Neural cell (in vitro differentiated cells): ENCODE measurements at regions not wholly inside any gene's neighbourhood (a gene's known extent, or its start where the extent isn't known, plus 50 kb on each side); places are given as distances from the start of the nearest gene placed in this dataset.

Experiments
- H2AFZ ChIP-seq: fragments of 200-600, 300-800 bp; sonication (generic), shearing (Covaris generic); 2 replicates; pipeline ENCODE4 v1.6.0; 2014; ENCODE audit warnings: low read depth, mild to moderate bottlenecking, antibody characterized with exemption, low read length, moderate library complexity
- H3F3A ChIP-seq: fragments of 200-600 bp; shearing (Covaris generic); 2 replicates; pipeline ENCODE4 v1.6.1; 2016; ENCODE audit warnings: mild to moderate bottlenecking, moderate library complexity, mixed read lengths, antibody characterized with exemption, low read length; ENCODE audit not compliant: insufficient read depth, poor library complexity, severe bottlenecking
- H3K27ac ChIP-seq: fragments of 200-600, 300-800 bp; sonication (generic), shearing (Covaris generic); 2 replicates; pipeline ENCODE4 v1.5.1; 2014; ENCODE audit warnings: mild to moderate bottlenecking, low read length, moderate library complexity
- H3K27me3 ChIP-seq: fragments of 300-800, 200-600 bp; sonication (generic), shearing (Covaris generic); 2 replicates; pipeline ENCODE4 v1.6.0; 2014; ENCODE audit warnings: mild to moderate bottlenecking, low read depth, low read length, moderate library complexity; ENCODE audit not compliant: insufficient read depth
- H3K36me3 ChIP-seq: fragments of 300-800, 200-600 bp; sonication (generic), shearing (Covaris generic); 2 replicates; pipeline ENCODE4 v1.5.1; 2014; ENCODE audit warnings: mild to moderate bottlenecking, antibody characterized with exemption, low read length, moderate library complexity; ENCODE audit not compliant: insufficient read depth
- H3K4me2 ChIP-seq: fragments of 300-800, 200-600 bp; sonication (generic), shearing (Covaris generic); 2 replicates; pipeline ENCODE4 v1.6.0; 2014; ENCODE audit warnings: mild to moderate bottlenecking, low read length
- H3K4me3 ChIP-seq: fragments of 300-800, 200-600 bp; sonication (generic), shearing (Covaris generic); 2 replicates; pipeline ENCODE4 v1.5.1; 2014; ENCODE audit warnings: mild to moderate bottlenecking, low read length, moderate library complexity
- H3K79me2 ChIP-seq: fragments of 200-600 bp; shearing (Covaris generic); replicated peaks from 2 replicates; pipeline ENCODE4 v1.6.0; 2014; ENCODE audit warnings: mild to moderate bottlenecking, low read length, moderate library complexity; ENCODE audit not compliant: insufficient read depth
- H3K9ac ChIP-seq: fragments of 300-800, 200-600 bp; sonication (generic), shearing (Covaris generic); 2 replicates; pipeline ENCODE4 v1.6.1; 2016; ENCODE audit warnings: mild to moderate bottlenecking, low read length, mixed read lengths
- H3K9me2 ChIP-seq: fragments of 200-600 bp; shearing (Covaris generic); 2 replicates; pipeline ENCODE4 v1.6.1; 2016; ENCODE audit warnings: mild to moderate bottlenecking, low read length, mixed read lengths; ENCODE audit not compliant: insufficient read depth
- H3K9me3 ChIP-seq: fragments of 200-600, 300-800 bp; sonication (generic), shearing (Covaris generic); 2 replicates; pipeline ENCODE4 v1.6.1; 2016; ENCODE audit warnings: mild to moderate bottlenecking, mixed run types, low read length, moderate library complexity, mixed read lengths
- H4K20me1 ChIP-seq: fragments of 200-600 bp; shearing (Covaris generic); 2 replicates; pipeline ENCODE4 v1.6.1; 2016; ENCODE audit warnings: mild to moderate bottlenecking, mixed run types; ENCODE audit not compliant: insufficient read depth
- EP300 ChIP-seq: fragments of 450-650 bp; conservative IDR thresholded peaks from 2 replicates; pipeline ENCODE4 v1.6.1; 2014; ENCODE audit warnings: antibody characterized with exemption, mild to moderate bottlenecking, moderate library complexity; ENCODE audit not compliant: poor library complexity, severe bottlenecking
- EZH2 ChIP-seq: fragments of 200-600, 300-800 bp; shearing (Covaris generic), sonication (generic); IDR thresholded peaks from 2 replicates; pipeline ENCODE4 v1.6.1; 2014; ENCODE audit warnings: antibody characterized with exemption, low read length, borderline replicate concordance, mild to moderate bottlenecking; ENCODE audit not compliant: insufficient read depth, poor library complexity, severe bottlenecking
- MXI1 ChIP-seq: fragments of 450-650 bp; conservative IDR thresholded peaks from 2 replicates; pipeline ENCODE4 v1.6.1; 2014; ENCODE audit warnings: antibody characterized with exemption, mild to moderate bottlenecking; ENCODE audit not compliant: poor library complexity, severe bottlenecking
- POLR2AphosphoS5 ChIP-seq: IDR thresholded peaks from 2 replicates; pipeline ENCODE4 v1.6.1; 2012
- RAD21 ChIP-seq: fragments of 450-650 bp; conservative IDR thresholded peaks from 2 replicates; pipeline ENCODE4 v1.6.1; 2014; ENCODE audit warnings: antibody characterized with exemption, mild to moderate bottlenecking, moderate library complexity
- SMC3 ChIP-seq: fragments of 450-650 bp; conservative IDR thresholded peaks from 2 replicates; pipeline ENCODE4 v1.6.1; 2014; ENCODE audit warnings: antibody characterized with exemption, mild to moderate bottlenecking, moderate library complexity; ENCODE audit not compliant: poor library complexity
- TAF1 ChIP-seq: IDR thresholded peaks from 2 replicates; pipeline ENCODE4 v1.6.1; 2012; ENCODE audit warnings: low read depth
- TF ChIP-seq, protein P1 (sequence below): IDR thresholded peaks from 2 replicates; pipeline ENCODE4 v1.6.1; 2012; ENCODE audit warnings: borderline replicate concordance
- TF ChIP-seq, protein P2 (sequence below): fragments of 450-650 bp; IDR thresholded peaks from 2 replicates; pipeline ENCODE4 v1.5.1; 2014; ENCODE audit warnings: antibody characterized with exemption, mild to moderate bottlenecking, moderate library complexity; ENCODE audit not compliant: poor library complexity, severe bottlenecking

DNA sequence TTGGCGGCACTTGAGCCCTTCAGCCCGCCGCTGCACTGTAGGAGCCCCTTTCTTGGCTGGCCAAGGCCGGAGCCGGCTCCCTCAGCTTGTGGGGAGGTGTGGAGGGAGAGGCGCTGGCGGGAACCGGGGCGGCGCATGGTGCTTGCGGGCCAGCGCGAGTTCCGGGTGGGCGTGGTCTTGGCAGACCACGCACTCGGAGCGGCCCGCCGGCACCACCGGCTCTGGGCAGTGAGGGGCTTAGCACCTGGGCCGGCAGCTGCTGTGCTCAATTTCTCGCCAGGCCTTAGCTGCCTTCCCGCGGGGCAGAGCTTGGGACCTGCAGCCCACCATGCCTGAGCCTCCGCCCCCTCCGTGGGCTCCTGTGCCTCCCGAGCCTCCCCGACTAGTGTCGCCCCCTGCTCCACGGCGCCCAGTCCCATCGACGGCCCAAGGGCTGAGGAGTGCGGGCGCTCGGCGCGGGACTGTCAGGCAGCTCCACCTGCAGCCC, 673.7 kb upstream of the BRINP3 start:
- Histone ChIP-seq H2AFZ (no peak overlapping the region), H3K79me2 (no peaks in the 10 kb centered on the region), H3K4me3 (no peak overlapping the region), H4K20me1 (no peaks in the 10 kb centered on the region), H3K9me2 (no peaks in the 10 kb centered on the region), H3K27me3 (no peaks in the 10 kb centered on the region), H3K27ac (no peak overlapping the region), H3K36me3 (no peaks in the 10 kb centered on the region), H3K9me3 (no peaks in the 10 kb centered on the region), H3K4me2 (no peak overlapping the region), H3K9ac (no peak overlapping the region), H3F3A (no peaks in the 10 kb centered on the region)
- TF ChIP-seq MXI1 (no peak), POLR2AphosphoS5 (no peak), EZH2 (no peak)
- TF ChIP-seq, protein P1, sequence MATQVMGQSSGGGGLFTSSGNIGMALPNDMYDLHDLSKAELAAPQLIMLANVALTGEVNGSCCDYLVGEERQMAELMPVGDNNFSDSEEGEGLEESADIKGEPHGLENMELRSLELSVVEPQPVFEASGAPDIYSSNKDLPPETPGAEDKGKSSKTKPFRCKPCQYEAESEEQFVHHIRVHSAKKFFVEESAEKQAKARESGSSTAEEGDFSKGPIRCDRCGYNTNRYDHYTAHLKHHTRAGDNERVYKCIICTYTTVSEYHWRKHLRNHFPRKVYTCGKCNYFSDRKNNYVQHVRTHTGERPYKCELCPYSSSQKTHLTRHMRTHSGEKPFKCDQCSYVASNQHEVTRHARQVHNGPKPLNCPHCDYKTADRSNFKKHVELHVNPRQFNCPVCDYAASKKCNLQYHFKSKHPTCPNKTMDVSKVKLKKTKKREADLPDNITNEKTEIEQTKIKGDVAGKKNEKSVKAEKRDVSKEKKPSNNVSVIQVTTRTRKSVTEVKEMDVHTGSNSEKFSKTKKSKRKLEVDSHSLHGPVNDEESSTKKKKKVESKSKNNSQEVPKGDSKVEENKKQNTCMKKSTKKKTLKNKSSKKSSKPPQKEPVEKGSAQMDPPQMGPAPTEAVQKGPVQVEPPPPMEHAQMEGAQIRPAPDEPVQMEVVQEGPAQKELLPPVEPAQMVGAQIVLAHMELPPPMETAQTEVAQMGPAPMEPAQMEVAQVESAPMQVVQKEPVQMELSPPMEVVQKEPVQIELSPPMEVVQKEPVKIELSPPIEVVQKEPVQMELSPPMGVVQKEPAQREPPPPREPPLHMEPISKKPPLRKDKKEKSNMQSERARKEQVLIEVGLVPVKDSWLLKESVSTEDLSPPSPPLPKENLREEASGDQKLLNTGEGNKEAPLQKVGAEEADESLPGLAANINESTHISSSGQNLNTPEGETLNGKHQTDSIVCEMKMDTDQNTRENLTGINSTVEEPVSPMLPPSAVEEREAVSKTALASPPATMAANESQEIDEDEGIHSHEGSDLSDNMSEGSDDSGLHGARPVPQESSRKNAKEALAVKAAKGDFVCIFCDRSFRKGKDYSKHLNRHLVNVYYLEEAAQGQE: no peak

- Histone ChIP-seq H3K9me3 (no peaks in the 10 kb centered on the region), H3K79me2 (no peaks in the 10 kb centered on the region), H3K27ac (no peak overlapping the region), H3K27me3 (no peaks in the 10 kb centered on the region), H3F3A (no peaks in the 10 kb centered on the region), H4K20me1 (no peaks in the 10 kb centered on the region), H3K4me2 (no peak overlapping the region), H3K9ac (no peak overlapping the region), H3K9me2 (no peaks in the 10 kb centered on the region), H3K4me3 (no peak overlapping the region), H2AFZ (no peak overlapping the region), H3K36me3 (no peaks in the 10 kb centered on the region)
- TF ChIP-seq TAF1: no peak
- no peak for TF ChIP-seq POLR2AphosphoS5
These were observed 675.1 kb upstream of the BRINP3 start for GRCh38 chr1:191152776-191153175.

DNA sequence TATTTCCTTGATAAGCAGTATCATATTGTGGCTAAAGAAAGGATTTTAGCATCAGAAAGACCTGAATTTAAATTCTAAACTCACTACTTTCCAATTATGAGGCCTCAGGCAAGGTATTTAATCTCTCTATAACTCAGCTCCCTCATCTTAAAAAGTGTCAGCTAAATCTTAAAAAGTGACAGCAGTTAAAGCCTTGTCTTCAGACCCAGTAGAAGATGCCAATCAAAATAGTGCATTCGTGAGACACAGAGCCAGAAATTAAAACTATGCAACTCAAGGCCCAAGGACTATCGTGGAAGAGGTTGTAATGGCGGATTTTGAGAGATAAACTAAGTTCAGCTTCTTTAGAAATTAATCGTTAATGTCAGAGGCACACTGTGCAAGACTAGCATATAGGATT, 677.5 kb upstream of the BRINP3 start:
- H3K9me3 ChIP-seq: peaks cover 3% of the 10 kb centered on the region
- no peak overlapping the region for H3K9ac ChIP-seq
- no peaks in the 10 kb centered on the region for H3K9me2 ChIP-seq
- peak overlapping the region; percentile 31 for H3K27ac ChIP-seq
- H3K79me2 ChIP-seq: no peaks in the 10 kb centered on the region
- H3K4me3 ChIP-seq: no peak overlapping the region
- TF ChIP-seq EP300 (peak; percentile 87), TAF1 (no peak), RAD21 (no peak), POLR2AphosphoS5 (peak; percentile 24)
- no peaks in the 10 kb centered on the region for H4K20me1 ChIP-seq
- H3K27me3 ChIP-seq: no peaks in the 10 kb centered on the region
- no peak overlapping the region for H3K4me2 ChIP-seq
- H3K36me3 ChIP-seq: no peaks in the 10 kb centered on the region
- H2AFZ ChIP-seq: no peak overlapping the region
- no peaks in the 10 kb centered on the region for H3F3A ChIP-seq

DNA sequence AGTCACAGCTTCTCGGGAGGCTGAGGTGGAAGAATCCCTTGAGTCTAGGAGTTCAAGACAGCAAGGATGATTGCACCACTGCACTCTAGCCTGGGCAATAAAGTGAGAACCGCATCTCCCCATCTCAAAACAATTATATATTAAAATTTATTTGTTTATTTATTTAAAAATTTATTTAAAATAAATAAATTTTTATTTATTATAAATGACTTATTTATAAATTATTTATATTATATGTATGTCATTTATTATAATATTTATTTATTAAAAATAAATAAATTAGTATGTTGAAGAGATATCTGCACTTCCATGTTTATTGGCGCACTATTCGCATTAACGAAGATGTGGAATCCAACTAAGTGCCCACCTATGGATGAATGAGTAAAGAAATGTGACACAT, 683.2 kb upstream of the BRINP3 start:
- Histone ChIP-seq H3F3A (no peaks in the 10 kb centered on the region), H3K9ac (no peak overlapping the region), H2AFZ (no peak overlapping the region), H4K20me1 (no peaks in the 10 kb centered on the region), H3K9me3 (peaks cover 3% of the 10 kb centered on the region), H3K36me3 (no peaks in the 10 kb centered on the region), H3K27ac (no peak overlapping the region), H3K4me2 (no peak overlapping the region), H3K79me2 (no peaks in the 10 kb centered on the region), H3K4me3 (no peak overlapping the region), H3K9me2 (no peaks in the 10 kb centered on the region), H3K27me3 (no peaks in the 10 kb centered on the region)
- no peak for TF ChIP-seq POLR2AphosphoS5
- TF ChIP-seq, protein P1: no peak
- TF ChIP-seq, protein P2, sequence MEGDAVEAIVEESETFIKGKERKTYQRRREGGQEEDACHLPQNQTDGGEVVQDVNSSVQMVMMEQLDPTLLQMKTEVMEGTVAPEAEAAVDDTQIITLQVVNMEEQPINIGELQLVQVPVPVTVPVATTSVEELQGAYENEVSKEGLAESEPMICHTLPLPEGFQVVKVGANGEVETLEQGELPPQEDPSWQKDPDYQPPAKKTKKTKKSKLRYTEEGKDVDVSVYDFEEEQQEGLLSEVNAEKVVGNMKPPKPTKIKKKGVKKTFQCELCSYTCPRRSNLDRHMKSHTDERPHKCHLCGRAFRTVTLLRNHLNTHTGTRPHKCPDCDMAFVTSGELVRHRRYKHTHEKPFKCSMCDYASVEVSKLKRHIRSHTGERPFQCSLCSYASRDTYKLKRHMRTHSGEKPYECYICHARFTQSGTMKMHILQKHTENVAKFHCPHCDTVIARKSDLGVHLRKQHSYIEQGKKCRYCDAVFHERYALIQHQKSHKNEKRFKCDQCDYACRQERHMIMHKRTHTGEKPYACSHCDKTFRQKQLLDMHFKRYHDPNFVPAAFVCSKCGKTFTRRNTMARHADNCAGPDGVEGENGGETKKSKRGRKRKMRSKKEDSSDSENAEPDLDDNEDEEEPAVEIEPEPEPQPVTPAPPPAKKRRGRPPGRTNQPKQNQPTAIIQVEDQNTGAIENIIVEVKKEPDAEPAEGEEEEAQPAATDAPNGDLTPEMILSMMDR: no peak
- no peak for TF ChIP-seq RAD21
- no peak for TF ChIP-seq SMC3
- no peak for TF ChIP-seq MXI1
- TF ChIP-seq EZH2: no peak
- no peak for TF ChIP-seq TAF1
- TF ChIP-seq EP300: no peak
